ENCODE measurements at regions not wholly inside any gene's neighbourhood (a gene's known extent, or its start where the extent isn't known, plus 50 kb on each side); places are given as distances from the start of the nearest gene placed in this dataset.

- Histone ChIP-seq H3K79me2 (ENCODE audit: control insufficient read depth, insufficient read depth, low read length) (no peaks in the 10 kb centered on the region), H3K9ac (ENCODE audit: control insufficient read depth, extremely low read depth, insufficient read depth, low read length) (no peak overlapping the region), H3K4me3 (ENCODE audit: control insufficient read depth in 2 of 3, extremely low read depth in 1 of 3, insufficient read depth in 2 of 3, low read depth in 1 of 3, low read length in 3 of 3) (no peak overlapping the region), H3K27ac (ENCODE audit: control insufficient read depth, insufficient read depth, low read length) (no peak overlapping the region), H3K9me1 (ENCODE audit: control insufficient read depth, extremely low read depth, insufficient read depth, low read length) (no peaks in the 10 kb centered on the region), H3K36me3 (ENCODE audit: control insufficient read depth in 2 of 2, extremely low read depth in 1 of 2, insufficient read depth in 2 of 2, low read length in 2 of 2) (no peaks in the 10 kb centered on the region), H4K20me1 (ENCODE audit: control insufficient read depth, extremely low read depth, insufficient read depth, low read length) (no peaks in the 10 kb centered on the region), H2AFZ (ENCODE audit: control insufficient read depth, low read length) (no peak overlapping the region), H3K27me3 (ENCODE audit: control insufficient read depth, extremely low read depth, insufficient read depth, low read length) (no peaks in the 10 kb centered on the region), H3K4me1 (ENCODE audit: control insufficient read depth, extremely low read depth, insufficient read depth, low read length) (no peaks in the 10 kb centered on the region), H3K4me2 (ENCODE audit: control insufficient read depth, extremely low read depth, insufficient read depth, low read depth, low read length) (no peak overlapping the region), H3K9me3 (ENCODE audit: control insufficient read depth, low read depth, low read length) (no peaks in the 10 kb centered on the region)
- TF ChIP-seq EZH2 (IDR thresholded peaks at IDR 0.05; ENCODE audit: low read length) (no peak), CTCF (optimal IDR thresholded peaks at IDR 0.05 in 1 of 3, IDR thresholded peaks at IDR 0.05 in 1 of 3, conservative IDR thresholded peaks at IDR 0.05 in 1 of 3; ENCODE audit: extremely low read depth in 1 of 3, insufficient read depth in 2 of 3, low read length in 3 of 3) (no peak)
- dilution Hi-C loops (cut with MboI; ENCODE audit: extremely low pct_ligation_motif_present, low sequenced_read_pairs): no loop called here
- no peak for DNase-seq (ENCODE audit: low read depth, low spot score)
- FAIRE-seq: no peak
Measured at GRCh38 chr5:114989512-114989911, 180.2 kb downstream of the TRIM36 start.

GRCh38 chr5:114988096-114988495, 181.6 kb downstream of the TRIM36 start:
- dilution Hi-C loops (cut with MboI; ENCODE audit: extremely low pct_ligation_motif_present, low sequenced_read_pairs): no loop called here
- TF ChIP-seq EZH2 (IDR thresholded peaks at IDR 0.05; ENCODE audit: low read length): no peak
- TF ChIP-seq CTCF (optimal IDR thresholded peaks at IDR 0.05 in 1 of 3, IDR thresholded peaks at IDR 0.05 in 1 of 3, conservative IDR thresholded peaks at IDR 0.05 in 1 of 3; ENCODE audit: extremely low read depth in 1 of 3, insufficient read depth in 2 of 3, low read length in 3 of 3): no peak
- FAIRE-seq: no peak

More at GRCh38 chr5:114988096-114988495, 181.6 kb downstream of the TRIM36 start:
- Histone ChIP-seq H3K9me1 (ENCODE audit: control insufficient read depth, extremely low read depth, insufficient read depth, low read length) (no peaks in the 10 kb centered on the region), H3K4me1 (ENCODE audit: control insufficient read depth, extremely low read depth, insufficient read depth, low read length) (no peaks in the 10 kb centered on the region), H3K4me3 (ENCODE audit: control insufficient read depth in 2 of 3, extremely low read depth in 1 of 3, insufficient read depth in 2 of 3, low read depth in 1 of 3, low read length in 3 of 3) (no peak overlapping the region), H2AFZ (ENCODE audit: control insufficient read depth, low read length) (no peak overlapping the region), H3K36me3 (ENCODE audit: control insufficient read depth in 2 of 2, extremely low read depth in 1 of 2, insufficient read depth in 2 of 2, low read length in 2 of 2) (no peaks in the 10 kb centered on the region), H3K9me3 (ENCODE audit: control insufficient read depth, low read depth, low read length) (no peaks in the 10 kb centered on the region), H3K27ac (ENCODE audit: control insufficient read depth, insufficient read depth, low read length) (no peak overlapping the region), H4K20me1 (ENCODE audit: control insufficient read depth, extremely low read depth, insufficient read depth, low read length) (no peaks in the 10 kb centered on the region), H3K79me2 (ENCODE audit: control insufficient read depth, insufficient read depth, low read length) (no peaks in the 10 kb centered on the region), H3K4me2 (ENCODE audit: control insufficient read depth, extremely low read depth, insufficient read depth, low read depth, low read length) (no peak overlapping the region), H3K27me3 (ENCODE audit: control insufficient read depth, extremely low read depth, insufficient read depth, low read length) (no peaks in the 10 kb centered on the region), H3K9ac (ENCODE audit: control insufficient read depth, extremely low read depth, insufficient read depth, low read length) (no peak overlapping the region)
- no peak for DNase-seq (ENCODE audit: low read depth, low spot score)
